GM03348 (cell line): ENCODE measurements at regions not wholly inside any gene's neighbourhood (a gene's known extent, or its start where the extent isn't known, plus 50 kb on each side); places are given as distances from the start of the nearest gene placed in this dataset.

Experiments
- DNase-seq: peaks from one replicate; pipeline ENCODE4 v3.0.0; 2012; ENCODE audit warnings: low spot score

DNA sequence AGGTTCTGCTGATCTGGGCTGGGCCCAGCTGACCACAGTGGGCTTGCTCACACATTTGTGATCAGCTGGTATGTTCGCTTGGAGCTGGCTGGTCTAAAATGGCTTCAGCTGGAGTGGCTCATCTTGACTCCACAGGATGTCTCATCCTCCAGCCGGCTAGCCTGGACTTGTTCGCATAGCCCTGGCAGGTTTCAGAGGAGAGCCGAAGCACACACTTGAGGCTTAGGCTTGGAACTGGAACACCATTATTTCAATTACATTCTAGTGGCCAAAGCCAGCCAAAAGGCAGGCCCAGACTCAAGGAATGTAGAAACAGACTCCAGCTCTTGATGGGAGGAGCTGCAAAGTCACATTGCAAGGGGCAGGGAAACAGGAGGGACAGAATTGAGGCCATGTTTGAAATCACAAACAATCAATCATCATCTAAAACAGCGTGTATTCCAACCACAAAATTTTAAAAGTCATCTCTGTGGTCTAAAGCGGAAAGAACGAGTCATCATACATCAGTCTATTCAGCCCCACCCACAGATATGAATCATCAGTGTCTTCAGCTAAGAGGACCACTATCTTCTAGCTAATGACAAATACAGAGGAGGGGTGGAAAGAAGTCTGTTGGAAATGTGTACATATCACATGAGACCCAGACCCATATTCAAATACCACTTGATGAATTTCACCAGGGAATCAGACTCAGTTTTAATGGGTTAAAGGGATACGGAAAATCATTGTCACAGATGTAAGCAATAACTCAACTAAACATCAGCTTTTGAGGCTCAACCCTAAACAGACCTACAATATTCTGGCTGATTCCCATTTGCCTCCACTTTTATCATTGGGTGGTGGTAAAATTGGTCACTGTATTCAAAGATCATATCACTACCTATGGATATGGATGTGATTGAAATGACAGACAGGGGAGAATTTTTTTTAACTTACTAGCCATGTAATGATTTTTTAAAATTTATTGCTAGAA, 139.0 kb upstream of the MKLN1 start:
- peak; percentile 73 for DNase-seq

DNA sequence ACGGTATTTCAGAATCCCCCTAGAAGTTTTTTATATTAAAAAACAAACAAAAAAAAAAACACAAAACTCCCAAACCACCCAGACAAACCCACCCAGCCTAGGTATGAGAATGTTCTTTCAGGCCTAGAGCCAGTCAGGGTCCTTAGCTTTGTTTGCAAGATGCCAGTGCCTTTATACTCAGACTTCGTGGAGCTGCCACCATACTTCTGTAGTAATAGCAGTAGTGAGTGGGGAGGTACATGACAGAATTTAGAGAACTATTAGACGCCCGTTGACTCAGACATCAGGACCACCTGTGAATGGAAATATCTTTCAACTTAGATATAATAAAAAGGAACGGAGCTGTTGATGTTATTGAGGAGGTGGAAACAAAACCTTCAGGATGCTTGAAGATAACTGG, 138.2 kb upstream of the MKLN1 start:
- DNase-seq: no peak

DNA sequence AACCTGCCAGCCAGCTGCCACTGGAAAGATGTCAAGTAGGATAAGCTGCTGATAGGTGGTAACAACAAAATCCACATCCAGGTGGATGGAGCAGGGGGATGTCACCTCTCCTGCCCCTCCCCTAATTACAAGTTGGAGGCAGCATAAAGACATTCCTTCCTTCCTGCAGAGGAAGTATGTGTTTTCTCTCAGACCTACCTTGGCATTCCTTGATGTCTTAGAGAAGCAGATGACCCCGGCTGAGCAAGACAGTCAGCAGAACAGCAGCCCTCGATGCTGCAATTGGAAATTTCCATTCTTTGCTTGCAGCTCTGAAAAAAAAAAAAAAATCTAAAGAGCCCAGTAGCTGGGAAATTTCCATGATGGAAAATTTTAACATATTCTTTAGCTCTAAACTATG, 137.5 kb upstream of the MKLN1 start:
- DNase-seq: no peak

DNA sequence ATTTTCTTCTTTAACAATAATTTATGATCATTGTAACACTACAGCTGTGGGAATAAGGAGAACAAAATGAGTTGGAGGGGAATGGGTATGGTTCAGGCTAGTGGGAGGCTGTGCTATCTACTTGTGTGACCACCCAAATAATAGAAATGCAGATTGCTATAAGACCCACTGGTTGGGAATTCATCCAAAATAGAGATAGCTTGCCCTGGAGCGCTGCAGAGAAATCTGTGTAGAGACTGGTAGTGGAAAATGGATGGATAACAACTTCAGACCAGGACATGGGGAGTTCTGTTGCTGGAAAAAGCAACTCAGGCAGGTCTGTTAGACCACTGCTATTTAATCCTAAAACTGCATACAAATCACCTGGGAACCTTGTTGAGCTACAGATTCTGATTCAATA, 137.1 kb upstream of the MKLN1 start:
- DNase-seq: no peak

DNA sequence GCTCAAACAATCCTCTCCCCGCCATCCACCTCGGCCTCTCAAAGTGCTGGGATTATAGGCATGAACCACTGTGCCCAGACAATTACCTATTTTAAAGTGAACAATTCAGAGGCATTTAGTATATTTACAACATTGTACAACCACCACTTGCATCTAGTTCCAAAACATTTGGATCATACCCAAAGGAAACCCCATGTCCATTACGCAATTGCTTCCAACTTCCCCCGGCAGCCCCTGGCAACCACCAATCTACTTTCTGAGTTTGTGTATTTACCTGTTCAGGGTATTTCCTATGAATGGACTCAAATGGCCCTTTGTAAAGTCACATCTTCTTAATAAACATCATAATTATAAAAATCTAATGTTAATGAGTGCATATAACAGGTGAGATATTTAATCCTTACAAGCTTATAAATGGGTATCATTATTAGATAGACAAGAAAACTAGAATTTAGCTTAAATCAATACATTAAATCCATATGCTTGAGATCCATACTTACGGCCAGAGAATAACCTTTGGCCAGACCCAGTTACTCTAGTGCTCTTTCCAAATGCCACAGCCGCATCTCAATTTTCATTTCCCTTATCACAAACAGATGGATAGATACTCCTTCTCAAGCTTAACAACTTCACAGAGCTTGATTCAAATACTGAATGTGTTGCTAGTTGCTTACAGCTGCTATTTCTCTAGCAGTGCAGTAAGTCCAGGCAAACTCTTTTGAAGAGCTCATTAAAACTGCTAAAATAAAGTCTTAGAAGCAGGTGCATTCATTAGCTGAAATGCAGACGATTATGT, 133.4 kb upstream of the MKLN1 start:
- DNase-seq: no peak

DNA sequence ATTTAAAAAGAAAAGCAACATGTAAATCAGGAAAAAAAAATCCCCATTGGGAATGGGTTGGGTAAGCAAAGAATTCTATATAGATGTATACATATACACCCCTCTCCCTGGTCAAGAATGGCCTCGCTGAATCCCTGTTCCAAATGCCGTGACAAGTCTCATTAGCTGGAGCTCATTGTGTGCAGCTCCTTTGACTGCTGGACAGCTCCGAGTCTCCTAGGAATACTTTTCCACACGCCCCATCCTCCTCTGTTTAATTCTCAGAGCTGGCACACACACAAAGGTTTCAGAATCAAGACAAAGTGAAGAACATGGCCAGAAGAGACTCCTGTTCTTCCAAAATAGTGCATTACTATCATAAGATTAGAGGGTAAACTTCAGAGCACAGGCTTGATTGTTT, 130.9 kb upstream of the MKLN1 start:
- DNase-seq: no peak

DNA sequence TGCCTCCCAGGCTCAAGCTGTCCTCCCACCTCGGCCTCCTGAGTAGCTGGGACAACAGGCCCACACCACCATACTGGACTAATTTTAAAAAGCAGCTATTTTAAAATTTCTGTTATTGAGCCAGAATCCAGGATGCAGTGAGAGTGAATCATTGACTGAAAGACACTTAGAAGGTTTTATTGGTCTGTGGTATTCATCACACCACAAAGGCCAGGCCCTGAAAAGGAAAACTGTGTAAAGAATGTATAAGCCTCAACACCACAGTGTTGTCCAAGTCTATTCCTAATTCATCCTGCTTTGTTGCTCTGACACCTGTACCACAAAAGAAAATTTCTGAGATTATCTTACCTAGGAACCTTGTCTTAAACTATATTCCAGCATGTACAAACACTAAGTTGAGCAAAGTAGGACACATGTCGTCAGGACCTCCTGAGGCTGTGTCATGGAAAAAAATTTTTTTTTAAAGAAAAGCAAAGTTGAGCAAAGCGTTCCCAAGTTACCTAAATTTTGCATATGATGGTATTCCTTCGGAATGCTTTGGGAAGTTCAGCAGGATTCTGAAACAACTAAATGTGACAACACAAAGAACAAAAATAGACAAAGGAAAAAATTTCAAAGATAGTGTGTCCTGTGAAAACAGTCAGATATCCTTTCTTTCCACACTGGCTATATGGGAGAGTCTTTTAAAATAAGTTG, 129.6 kb upstream of the MKLN1 start:
- peak; percentile 64 for DNase-seq

DNA sequence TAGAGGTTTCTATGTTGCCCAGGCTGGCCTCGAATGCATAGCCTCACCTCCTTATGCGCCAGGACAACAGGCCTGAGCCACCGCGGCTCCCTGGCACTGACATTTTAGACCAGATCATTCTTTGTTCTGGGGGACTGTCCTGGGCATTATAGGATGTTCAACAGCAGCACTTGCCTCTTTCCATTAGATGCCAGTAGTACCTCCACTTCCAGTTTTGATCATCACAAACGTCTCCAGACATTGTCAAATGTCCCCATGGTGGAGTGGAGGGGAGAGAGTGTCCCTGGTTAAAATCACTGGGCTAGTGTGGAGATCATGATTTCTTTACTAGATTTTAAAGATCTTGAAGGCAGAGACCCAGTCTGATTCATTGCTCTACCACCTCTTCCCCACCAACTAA, 125.2 kb upstream of the MKLN1 start:
- DNase-seq: no peak

DNA sequence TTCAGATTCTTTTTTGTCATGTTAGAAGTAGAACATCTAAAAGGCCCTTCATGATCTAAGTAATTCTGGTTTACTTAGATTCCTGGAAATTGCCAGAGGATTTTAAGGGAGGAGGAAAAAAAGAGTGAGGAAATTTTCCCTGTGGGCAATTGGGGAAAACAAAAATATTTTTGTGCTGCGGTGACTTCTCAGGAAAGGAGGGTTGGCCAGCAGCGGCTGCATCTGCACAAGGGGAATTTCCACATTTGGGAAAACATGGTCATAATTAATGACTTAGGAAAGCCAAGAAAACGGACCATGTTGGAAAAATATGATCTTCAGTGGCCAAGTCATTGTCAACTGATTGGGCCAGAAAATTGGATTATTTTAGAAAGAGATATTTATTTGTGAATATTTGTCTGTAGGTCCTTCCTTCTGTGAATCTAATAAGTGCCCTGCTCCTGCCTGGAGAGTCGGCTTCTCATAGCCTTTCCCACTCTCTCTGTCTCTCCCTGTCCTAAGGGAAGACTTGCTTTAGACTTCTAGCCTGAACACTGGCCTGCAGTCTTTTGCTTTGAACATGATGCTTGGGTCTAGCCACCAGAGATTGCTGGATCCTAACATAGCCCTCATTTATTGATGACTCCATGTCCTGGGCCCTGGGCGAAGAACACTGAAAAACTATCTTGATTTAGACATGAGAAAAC, 124.2 kb upstream of the MKLN1 start:
- DNase-seq: peak; percentile 38

DNA sequence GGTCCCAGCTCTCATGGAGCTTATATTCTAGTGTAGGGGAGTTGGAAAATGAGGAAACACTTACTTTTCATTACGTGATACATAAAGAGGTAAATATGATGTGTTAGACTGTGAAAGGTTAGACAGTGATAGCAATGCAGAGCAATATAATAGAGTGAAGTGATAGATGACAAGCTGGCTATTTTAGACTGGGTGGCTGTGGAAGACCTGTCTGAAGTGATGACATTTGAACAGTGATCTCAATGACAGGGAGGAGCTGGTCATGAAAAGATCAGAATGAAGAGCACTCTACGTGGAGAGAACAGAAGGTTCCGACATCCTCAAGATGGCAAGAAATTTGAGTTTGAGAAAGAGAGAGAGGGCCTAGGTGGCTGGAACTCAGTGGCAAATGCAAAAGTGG, 118.9 kb upstream of the MKLN1 start:
- no peak for DNase-seq

DNA sequence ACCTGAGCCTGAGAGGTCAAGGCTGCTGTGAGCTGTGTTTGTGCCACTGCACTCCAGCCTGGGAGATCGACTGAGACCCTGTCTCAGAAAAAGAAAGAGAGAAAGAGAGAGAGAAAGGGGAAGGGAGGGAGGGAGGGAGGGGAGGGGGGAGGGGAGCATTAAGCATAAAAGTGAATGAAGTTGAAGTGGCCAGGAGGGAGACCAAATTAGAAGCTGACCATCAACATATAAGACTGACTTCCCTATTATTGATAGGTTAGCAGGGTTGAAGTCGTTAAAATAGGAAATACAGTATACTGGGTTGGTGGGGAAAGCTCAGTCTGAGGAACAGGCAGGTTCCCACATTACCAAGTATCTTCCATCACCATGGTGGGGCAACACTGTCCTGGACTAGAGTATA, 117.1 kb upstream of the MKLN1 start:
- DNase-seq: no peak

DNA sequence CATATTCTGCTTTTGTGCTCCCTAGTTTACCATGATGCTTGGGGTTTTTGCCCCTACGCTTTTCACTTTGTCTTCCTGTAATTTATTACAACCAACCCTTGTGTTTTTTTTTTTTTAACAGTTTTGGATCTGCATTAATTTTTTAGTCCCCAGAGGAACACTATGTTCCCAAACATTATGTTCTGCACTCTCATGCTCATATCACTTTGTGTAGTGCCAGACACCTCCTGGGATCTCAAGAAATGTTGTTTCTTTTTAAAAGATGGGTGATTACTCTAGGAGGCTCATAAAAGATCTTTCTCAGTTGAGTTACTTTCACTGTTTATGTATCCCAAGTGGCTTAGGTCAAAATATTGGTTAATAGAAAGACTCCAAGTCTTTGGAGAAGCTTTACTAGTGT, 116.2 kb upstream of the MKLN1 start:
- no peak for DNase-seq

DNA sequence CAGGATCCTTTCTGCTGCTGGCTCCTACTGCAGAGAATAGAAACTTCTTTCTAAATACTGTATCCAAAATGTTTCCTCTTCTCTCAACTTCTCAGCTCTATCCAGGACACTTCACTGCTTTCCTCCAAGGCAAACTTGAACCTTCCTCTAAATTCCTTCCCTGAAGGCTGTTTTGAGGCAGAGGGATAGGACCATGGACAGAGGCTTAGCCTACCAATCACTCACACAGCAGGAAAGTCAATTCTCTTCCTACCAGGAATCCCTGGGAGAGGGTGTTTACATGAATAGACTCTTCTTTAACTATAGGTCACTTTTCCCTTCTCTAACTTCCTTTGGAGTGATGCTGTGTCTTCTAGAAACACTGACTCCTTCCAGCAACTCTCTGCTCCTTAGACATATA, 115.6 kb upstream of the MKLN1 start:
- DNase-seq: no peak

DNA sequence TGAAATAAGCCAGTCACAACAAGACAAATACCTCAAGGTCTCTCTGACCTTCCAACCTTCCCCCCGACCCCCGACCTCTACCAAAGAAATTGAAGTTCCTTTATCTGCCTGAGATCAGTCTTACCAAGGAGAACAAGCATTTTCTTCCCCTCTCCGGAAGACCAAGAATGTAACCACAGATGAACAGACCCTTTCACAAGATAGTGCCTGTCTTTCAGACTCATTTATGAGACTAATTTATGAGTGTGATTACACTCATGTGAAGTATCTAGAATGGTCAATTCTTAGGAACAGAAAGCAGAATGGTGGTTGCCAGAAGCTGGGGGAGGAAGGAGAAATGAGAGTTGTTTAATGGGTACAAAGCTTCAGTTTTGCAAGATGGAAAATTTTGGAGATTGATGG, 108.9 kb upstream of the MKLN1 start:
- DNase-seq: no peak

DNA sequence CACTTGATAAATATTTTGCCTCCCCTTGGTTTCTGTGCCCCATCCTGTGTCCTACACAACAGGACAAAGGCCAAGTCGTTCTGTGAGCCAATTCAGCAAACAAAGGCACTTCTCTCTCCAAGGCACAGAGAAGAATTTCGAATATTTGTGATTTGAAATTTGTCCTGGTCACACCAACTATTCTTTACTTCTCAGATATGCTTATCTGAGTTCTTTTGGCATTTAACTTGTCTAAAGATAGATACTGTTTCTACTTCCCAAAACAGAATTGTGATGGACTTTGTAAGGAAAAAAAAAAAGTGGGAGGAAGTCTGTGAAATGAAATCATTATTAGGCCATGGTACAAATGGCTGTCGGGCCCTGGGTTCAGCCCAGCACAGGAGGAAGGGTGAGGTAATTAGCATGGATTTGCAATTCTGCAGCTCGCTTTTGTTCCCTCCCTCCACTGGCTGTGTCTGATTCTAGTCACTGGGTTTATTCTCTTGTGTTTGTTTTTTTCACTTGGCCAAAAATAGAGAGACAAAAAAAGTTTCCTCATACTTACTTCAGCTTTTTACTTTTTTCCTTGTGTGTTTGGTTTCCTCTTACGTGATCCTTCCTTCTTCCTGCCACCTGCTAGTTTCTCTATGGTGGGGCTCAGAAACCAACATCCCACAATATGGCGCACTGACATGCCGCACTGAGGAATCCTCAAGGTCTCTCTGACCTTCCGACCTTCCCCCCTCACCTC, 108.2 kb upstream of the MKLN1 start:
- DNase-seq: no peak

DNA sequence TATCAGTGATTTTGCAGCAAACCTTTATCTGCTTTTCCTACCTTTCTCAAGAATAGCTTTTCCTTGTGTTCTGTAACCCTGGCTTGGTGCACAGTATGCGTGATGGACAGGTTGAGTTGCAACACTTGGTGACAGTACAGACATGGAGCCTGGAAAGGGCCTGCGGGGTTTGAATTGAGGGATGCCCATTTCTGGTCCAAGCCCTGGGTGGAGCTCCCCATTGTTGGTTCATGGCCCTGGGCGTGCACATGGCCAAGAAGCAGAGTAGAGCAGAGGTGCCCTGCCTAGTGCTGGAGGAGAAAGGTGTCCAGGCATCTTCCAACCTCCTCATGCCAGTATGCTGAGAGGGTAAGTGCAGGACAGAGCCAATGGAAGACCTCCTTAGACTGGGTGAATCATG, 106.6 kb upstream of the MKLN1 start:
- no peak for DNase-seq

DNA sequence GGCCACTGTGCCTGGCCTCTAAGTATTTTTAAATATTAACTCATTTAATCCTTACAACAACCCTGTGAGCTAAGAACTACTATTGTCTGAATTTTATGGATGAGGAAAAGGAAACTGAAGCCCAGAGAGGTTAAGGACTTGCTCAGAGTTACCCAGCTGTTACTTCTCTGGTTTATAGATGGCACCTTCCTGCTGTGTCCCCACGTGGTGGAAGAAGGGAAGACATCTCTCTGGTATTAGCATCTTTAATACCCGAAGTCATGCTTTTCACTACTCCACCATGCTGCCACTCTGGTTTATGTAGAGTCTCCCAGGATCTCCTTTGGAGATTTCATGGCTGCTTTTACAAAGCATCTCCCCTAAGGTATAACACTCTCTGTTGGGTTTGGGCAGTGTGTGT, 105.5 kb upstream of the MKLN1 start:
- no peak for DNase-seq

DNA sequence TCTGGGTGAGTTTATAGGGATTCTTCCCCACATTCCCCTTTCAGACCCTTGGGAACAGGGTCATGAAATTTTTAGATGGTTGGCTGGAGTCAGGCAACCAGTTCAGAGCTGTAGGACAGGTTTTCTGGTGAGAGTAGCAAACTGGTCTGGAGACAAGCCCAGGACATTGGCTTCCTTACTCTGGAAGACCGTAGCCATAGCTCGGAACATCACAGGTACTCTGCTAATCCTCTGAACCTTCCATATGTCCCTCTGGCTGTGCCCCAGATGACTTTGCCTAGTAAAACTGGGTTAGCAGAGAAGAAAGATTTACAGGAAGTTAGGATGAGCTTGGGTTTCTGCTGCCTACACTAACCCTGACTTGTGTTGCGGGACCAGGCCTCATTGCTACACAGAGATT, 104.5 kb upstream of the MKLN1 start:
- DNase-seq: no peak

DNA sequence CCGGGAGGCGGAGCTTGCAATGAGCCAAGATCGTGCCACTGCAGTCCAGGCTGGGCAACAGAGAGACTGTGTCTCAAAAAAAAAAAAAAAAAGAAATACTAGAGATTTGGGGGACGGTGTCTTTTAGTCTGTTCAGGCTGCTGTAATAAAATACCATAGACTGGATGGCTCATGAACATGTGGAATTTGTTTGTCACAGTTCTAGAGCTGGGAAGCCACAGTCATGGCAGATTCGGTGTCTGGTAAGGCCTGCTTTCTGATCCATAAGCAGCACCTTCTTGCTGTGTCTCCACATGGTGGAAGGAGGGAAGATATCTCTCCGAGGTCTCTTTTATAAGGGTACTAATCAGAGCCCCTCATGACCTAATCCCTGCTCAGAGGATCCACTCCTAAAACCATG, 102.7 kb upstream of the MKLN1 start:
- no peak for DNase-seq

DNA sequence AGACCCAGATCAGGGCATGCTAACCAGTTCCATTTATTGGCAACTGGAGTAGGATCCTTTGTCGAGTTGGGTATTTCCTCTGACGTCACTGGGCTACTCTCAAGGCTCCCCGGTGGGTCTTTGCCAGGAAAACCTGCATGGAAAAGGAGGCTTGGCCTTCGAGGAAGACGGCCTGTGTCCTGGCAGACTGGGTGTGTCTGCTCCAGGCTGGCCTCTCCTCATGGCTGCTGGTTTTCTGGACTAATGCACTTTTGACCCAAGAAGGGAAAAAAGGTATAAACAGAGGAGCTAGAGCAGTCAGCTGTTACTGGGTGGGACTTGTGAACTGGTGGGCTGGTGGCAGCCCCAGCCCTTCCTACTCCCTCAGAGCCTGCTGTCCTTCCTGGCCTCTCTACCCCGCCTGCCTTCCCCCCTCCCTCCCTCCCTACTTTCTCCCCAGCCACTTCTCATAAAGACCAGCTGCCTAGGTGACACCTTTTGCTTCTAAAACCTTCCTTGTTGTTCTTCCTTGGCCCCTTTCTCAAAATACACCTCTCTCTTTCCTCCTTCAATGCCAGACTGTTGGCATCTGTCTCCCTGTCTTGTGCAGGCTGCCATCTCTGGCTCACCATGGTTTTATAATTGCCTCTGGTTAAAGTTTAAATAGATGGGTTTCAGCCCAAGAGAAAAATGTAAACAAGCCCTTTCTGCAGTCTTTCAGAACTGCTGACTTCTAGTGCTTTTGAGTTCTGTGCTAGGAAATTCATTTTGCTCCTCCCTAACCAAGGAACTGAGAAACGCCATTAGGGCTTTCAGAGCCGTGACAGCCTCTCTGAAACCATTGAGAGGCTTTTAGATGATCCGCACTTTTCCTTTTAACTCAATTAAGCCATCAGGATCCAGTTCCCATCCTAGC, 101.8 kb upstream of the MKLN1 start:
- no peak for DNase-seq

DNA sequence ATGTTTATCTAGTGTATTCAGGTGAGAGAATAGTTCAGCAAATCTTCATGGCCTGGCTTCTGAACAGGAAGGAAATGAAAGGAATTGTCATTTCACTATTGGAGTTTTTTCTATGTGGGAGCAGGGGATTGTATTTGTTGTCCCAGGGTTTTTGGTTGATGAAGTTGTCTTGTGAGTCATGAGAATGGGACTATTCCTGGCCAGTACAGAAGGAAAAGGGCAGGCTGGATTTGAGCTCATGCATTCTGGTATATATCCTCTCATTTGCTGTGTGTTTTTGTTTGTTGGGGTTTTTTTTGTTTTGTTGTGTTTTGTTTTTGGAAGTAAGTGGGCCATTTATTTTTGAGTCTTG, 101.2 kb upstream of the MKLN1 start:
- no peak for DNase-seq
